Large intestine (tissue), 3 donors: ENCODE measurements at regions not wholly inside any gene's neighbourhood (a gene's known extent, or its start where the extent isn't known, plus 50 kb on each side); places are given as distances from the start of the nearest gene placed in this dataset.

ENCODE experiments used
- DNase-seq, 2 donors: peaks; one replicate each; pipeline versions ENCODE4 v3.0.0 to v3.0.0-alpha.2; 2013
- H3K27ac ChIP-seq: one replicate; pipeline ENCODE4 v1.5.1; 2013; ENCODE audit warnings: low read length
- H3K27me3 ChIP-seq: 2 replicates; pipeline ENCODE4 v1.6.1; 2013; ENCODE audit warnings: low read length; ENCODE audit not compliant: control insufficient read depth, insufficient read depth
- H3K36me3 ChIP-seq: 2 replicates; pipeline ENCODE4 v1.6.1; 2013; ENCODE audit warnings: low read length; ENCODE audit not compliant: control insufficient read depth, insufficient read depth
- H3K4me1 ChIP-seq: one replicate; pipeline ENCODE4 v1.6.1; 2013; ENCODE audit warnings: low read length; ENCODE audit not compliant: control insufficient read depth, insufficient read depth
- H3K4me3 ChIP-seq: one replicate; pipeline ENCODE4 v1.5.1; 2013; ENCODE audit warnings: low read length
- H3K9me3 ChIP-seq: one replicate; pipeline ENCODE4 v1.6.1; 2013; ENCODE audit warnings: mild to moderate bottlenecking, low read depth, low read length, moderate library complexity; ENCODE audit not compliant: control insufficient read depth
- WGBS: methylation state at CpG from one replicate; pipeline ENCODE4 v1.1.5; 2013; ENCODE audit warnings: low lambda C conversion rate; ENCODE audit not compliant: insufficient coverage; 5-methylcytosine and 5-hydroxymethylcytosine counted together

- no peaks in the 10 kb centered on the region for H3K4me1 ChIP-seq
- H3K4me3 ChIP-seq, result no peak overlapping the region
- peak in 1 of 2 donors; percentile 5 for DNase-seq
- WGBS, result no CpG with 5 or more reads among the region's 3 CpGs
- no peaks in the 10 kb centered on the region for H3K9me3 ChIP-seq
- no peaks in the 10 kb centered on the region for H3K36me3 ChIP-seq
- no peaks in the 10 kb centered on the region for H3K27me3 ChIP-seq
- H3K27ac ChIP-seq, result no peak overlapping the region
Observed at GRCh38 chr18:44036501-44036900, 644.2 kb upstream of the SETBP1 start.

- WGBS, result no CpG with 5 or more reads among the region's 2 CpGs
- H3K36me3 ChIP-seq, result no peaks in the 10 kb centered on the region
- no peak overlapping the region for H3K4me3 ChIP-seq
- no peak for DNase-seq
- H3K4me1 ChIP-seq, result no peaks in the 10 kb centered on the region
- no peak overlapping the region for H3K27ac ChIP-seq
- H3K9me3 ChIP-seq, result no peaks in the 10 kb centered on the region
- no peaks in the 10 kb centered on the region for H3K27me3 ChIP-seq
Observed at GRCh38 chr18:44039216-44039615, 641.5 kb upstream of the SETBP1 start.

GRCh38 chr18:44039826-44040225, 640.9 kb upstream of the SETBP1 start:
- no peaks in the 10 kb centered on the region for H3K36me3 ChIP-seq
- H3K27me3 ChIP-seq, result no peaks in the 10 kb centered on the region
- no peak overlapping the region for H3K27ac ChIP-seq
- H3K9me3 ChIP-seq, result no peaks in the 10 kb centered on the region
- 80% methylated on average over 1 of the region's 1 CpG for WGBS
- DNase-seq, result no peak
- H3K4me3 ChIP-seq, result no peak overlapping the region
- H3K4me1 ChIP-seq, result no peaks in the 10 kb centered on the region

- no peaks in the 10 kb centered on the region for H3K4me1 ChIP-seq
- H3K4me3 ChIP-seq, result no peak overlapping the region
- no peaks in the 10 kb centered on the region for H3K27me3 ChIP-seq
- no peaks in the 10 kb centered on the region for H3K9me3 ChIP-seq
- no peak overlapping the region for H3K27ac ChIP-seq
- DNase-seq, result no peak
- H3K36me3 ChIP-seq, result no peaks in the 10 kb centered on the region
- WGBS, result 94% methylated on average over 3 of the region's 3 CpGs
Observed at GRCh38 chr18:44041553-44041952, 639.1 kb upstream of the SETBP1 start.

GRCh38 chr18:44041961-44042360, 638.7 kb upstream of the SETBP1 start:
- no peaks in the 10 kb centered on the region for H3K36me3 ChIP-seq
- H3K9me3 ChIP-seq, result no peaks in the 10 kb centered on the region
- H3K27me3 ChIP-seq, result no peaks in the 10 kb centered on the region
- DNase-seq, result no peak
- no CpG with 5 or more reads among the region's 4 CpGs for WGBS
- no peak overlapping the region for H3K4me3 ChIP-seq
- H3K27ac ChIP-seq, result no peak overlapping the region
- H3K4me1 ChIP-seq, result no peaks in the 10 kb centered on the region

- Histone ChIP-seq H3K36me3 (no peaks in the 10 kb centered on the region), H3K4me1 (no peaks in the 10 kb centered on the region), H3K4me3 (no peak overlapping the region), H3K9me3 (no peaks in the 10 kb centered on the region), H3K27ac (no peak overlapping the region), H3K27me3 (no peaks in the 10 kb centered on the region)
- no peak for DNase-seq
- WGBS, result 81% methylated on average over 7 of the region's 8 CpGs
Observed at GRCh38 chr18:44046376-44046975, 634.2 kb upstream of the SETBP1 start.

GRCh38 chr18:44047585-44047984, 633.1 kb upstream of the SETBP1 start:
- WGBS, result no CpG with 5 or more reads among the region's 3 CpGs
- H3K36me3 ChIP-seq, result no peaks in the 10 kb centered on the region
- H3K4me1 ChIP-seq, result no peaks in the 10 kb centered on the region
- DNase-seq, result no peak
- H3K9me3 ChIP-seq, result no peaks in the 10 kb centered on the region
- H3K4me3 ChIP-seq, result no peak overlapping the region
- H3K27me3 ChIP-seq, result no peaks in the 10 kb centered on the region
- H3K27ac ChIP-seq, result no peak overlapping the region

- Histone ChIP-seq H3K4me1 (no peaks in the 10 kb centered on the region), H3K4me3 (no peak overlapping the region), H3K27me3 (no peaks in the 10 kb centered on the region), H3K36me3 (no peaks in the 10 kb centered on the region), H3K9me3 (no peaks in the 10 kb centered on the region), H3K27ac (no peak overlapping the region)
- DNase-seq, result no peak
- 94% methylated on average over 2 of the region's 3 CpGs for WGBS
Observed at GRCh38 chr18:44048435-44048834, 632.3 kb upstream of the SETBP1 start.

GRCh38 chr18:44048846-44049245, 631.8 kb upstream of the SETBP1 start:
- H3K4me3 ChIP-seq, result no peak overlapping the region
- no peaks in the 10 kb centered on the region for H3K9me3 ChIP-seq
- H3K27me3 ChIP-seq, result no peaks in the 10 kb centered on the region
- no peaks in the 10 kb centered on the region for H3K4me1 ChIP-seq
- WGBS, result 100% methylated on average over 1 of the region's 2 CpGs
- H3K27ac ChIP-seq, result no peak overlapping the region
- no peak for DNase-seq
- no peaks in the 10 kb centered on the region for H3K36me3 ChIP-seq

- no peaks in the 10 kb centered on the region for H3K36me3 ChIP-seq
- WGBS, result no CpG with 5 or more reads among the region's 1 CpG
- DNase-seq, result no peak
- H3K4me3 ChIP-seq, result no peak overlapping the region
- no peaks in the 10 kb centered on the region for H3K27me3 ChIP-seq
- no peaks in the 10 kb centered on the region for H3K9me3 ChIP-seq
- H3K27ac ChIP-seq, result no peak overlapping the region
- H3K4me1 ChIP-seq, result no peaks in the 10 kb centered on the region
Observed at GRCh38 chr18:44051026-44051425, 629.7 kb upstream of the SETBP1 start.

- Histone ChIP-seq H3K9me3 (no peaks in the 10 kb centered on the region), H3K4me1 (no peaks in the 10 kb centered on the region), H3K4me3 (no peak overlapping the region), H3K27ac (no peak overlapping the region), H3K36me3 (no peaks in the 10 kb centered on the region), H3K27me3 (no peaks in the 10 kb centered on the region)
- no peak for DNase-seq
- no CpG with 5 or more reads among the region's 1 CpG for WGBS
Observed at GRCh38 chr18:44054514-44054913, 626.2 kb upstream of the SETBP1 start.
